Spleen (tissue), 11 donors: ENCODE measurements at regions not wholly inside any gene's neighbourhood (a gene's known extent, or its start where the extent isn't known, plus 50 kb on each side); places are given as distances from the start of the nearest gene placed in this dataset.
"Not testable (repeated sequence)": the region's sequence is repeated elsewhere in the genome, so short reads cannot be mapped to it uniquely, and the experiment has no call there.

ENCODE experiments used
- DNase-seq: peaks from one replicate; pipeline ENCODE4 v3.0.0-alpha.2; 2020
- H3K27ac ChIP-seq, 8 donors: fragments of 200-600 bp; sonication (generic) in 7 of 8; 1 replicate in 4 of 8; 2 replicates in 4 of 8; pipeline versions ENCODE4 v1.5.0 to v1.8.0; 2016 to 2021; ENCODE audit warnings: inconsistent platforms in 4 of 8, mild to moderate bottlenecking in 4 of 8, moderate library complexity in 1 of 8
- H3K27me3 ChIP-seq, 7 donors: fragments of 200-600 bp; sonication (generic) in 6 of 7; replicated peaks in 1 of 7; 1 replicate in 4 of 7; 2 replicates in 3 of 7; pipeline versions ENCODE4 v1.5.0 to v1.8.0; 2016 to 2021; ENCODE audit warnings: inconsistent platforms in 3 of 7, mild to moderate bottlenecking in 1 of 7
- H3K36me3 ChIP-seq, 6 donors: fragments of 200-600 bp; sonication (generic) in 5 of 6; 1 replicate in 4 of 6; 2 replicates in 2 of 6; pipeline versions ENCODE4 v1.5.0 to v1.8.0; 2016 to 2021; ENCODE audit warnings: inconsistent platforms in 2 of 6
- H3K4me1 ChIP-seq, 6 donors: fragments of 200-600 bp; sonication (generic) in 5 of 6; 1 replicate in 3 of 6; 2 replicates in 3 of 6; pipeline versions ENCODE4 v1.5.0 to v1.8.0; 2016 to 2021; ENCODE audit warnings: inconsistent platforms in 3 of 6
- H3K4me3 ChIP-seq, 8 donors: fragments of 200-600 bp; sonication (generic) in 7 of 8; 1 replicate in 4 of 8; 2 replicates in 4 of 8; pipeline versions ENCODE4 v1.5.0 to v1.8.0; 2016 to 2021; ENCODE audit warnings: inconsistent platforms in 4 of 8, mild to moderate bottlenecking in 4 of 8, moderate library complexity in 2 of 8
- H3K9me3 ChIP-seq, 8 donors: fragments of 200-600 bp; sonication (generic) in 7 of 8; 1 replicate in 4 of 8; 2 replicates in 4 of 8; pipeline versions ENCODE4 v1.5.0 to v1.8.0; 2016 to 2021; ENCODE audit warnings: inconsistent platforms in 4 of 8
- POLR2A ChIP-seq, 3 donors: fragments of 450-650 bp; IDR thresholded peaks; one replicate each; pipeline ENCODE4 v1.5.1; 2017; ENCODE audit warnings: antibody characterized with exemption in 3 of 3, mild to moderate bottlenecking in 1 of 3
- POLR2AphosphoS5 ChIP-seq, 3 donors: sonication (generic); formaldehyde crosslinking; IDR thresholded peaks; one replicate each; pipeline ENCODE4 v1.5.1; 2017; ENCODE audit warnings: antibody characterized with exemption in 3 of 3
- WGBS, 5 donors: extraction: QIAGEN DNeasy Blood & Tissue Kit in 3 of 5; methylation state at CpG; one replicate each; pipeline versions ENCODE4 v1.1.5 to v1.1.7; 2013 to 2018; 5-methylcytosine and 5-hydroxymethylcytosine counted together
- intact Hi-C: fragments of 100-400 bp; cut with DNase I; formaldehyde crosslinking; loops from one replicate; pipeline ENCODE4 v1.15.0; 2023; ENCODE audit warnings: low total_unique reads
- TF ChIP-seq, protein P1 (sequence below), 11 experiments: fragments of 200-600 bp in 7 of 11; fragments of 450-650 bp in 4 of 11; sonication (generic) in 4 of 11; IDR thresholded peaks in 8 of 11; conservative IDR thresholded peaks in 3 of 11; 1 replicate in 7 of 11; 2 replicates in 4 of 11; pipeline versions ENCODE4 v1.4.0 to v1.8.0; 2016 to 2021; ENCODE audit warnings: antibody characterized with exemption in 11 of 11, inconsistent platforms in 4 of 11, mild to moderate bottlenecking in 1 of 11
- donor health status: healthy with polysubstance abuse.
- donor health status: DM: no; HTN: no; CAD: no; lungs with moderate emphysema.
- donor health status: DM: no; HTN: no; CAD: no.
- donor health status: Bipolar disorder and iron deficiency.
- donor health status: healthy.
- donor health status: DM: no; HTN: no; CAD: no.
- donor health status: DM: yes; HTN: yes; CAD: no.

DNA sequence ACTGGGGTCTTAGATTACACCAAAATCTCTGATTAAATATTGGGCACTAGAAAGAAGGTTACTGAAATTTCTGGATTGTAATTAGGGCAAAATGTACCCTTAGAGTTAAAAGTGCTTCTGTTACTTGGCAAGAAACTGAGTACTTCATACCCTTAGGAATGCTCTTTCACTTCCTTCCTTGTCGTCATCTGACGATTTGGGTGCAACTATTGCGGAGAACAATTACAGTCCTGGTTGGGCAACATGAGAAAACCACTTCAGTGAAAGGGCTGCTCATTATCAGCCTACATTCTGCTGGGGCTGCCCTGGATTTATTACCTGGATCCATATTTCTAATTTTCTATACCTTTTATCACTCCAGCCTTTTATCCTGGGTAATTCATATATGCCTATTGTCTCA is 348.5 kb upstream of the MDGA2 start:
- 44 to 65% (median 57%) methylated on average over 3 of the region's 3 CpGs for WGBS, 5 donors
- no peak overlapping the region for H3K4me3 ChIP-seq
- TF ChIP-seq POLR2AphosphoS5 (IDR thresholded peaks at IDR 0.05), result no peak
- no peak for TF ChIP-seq POLR2A (IDR thresholded peaks at IDR 0.05)
- TF ChIP-seq, protein P1, sequence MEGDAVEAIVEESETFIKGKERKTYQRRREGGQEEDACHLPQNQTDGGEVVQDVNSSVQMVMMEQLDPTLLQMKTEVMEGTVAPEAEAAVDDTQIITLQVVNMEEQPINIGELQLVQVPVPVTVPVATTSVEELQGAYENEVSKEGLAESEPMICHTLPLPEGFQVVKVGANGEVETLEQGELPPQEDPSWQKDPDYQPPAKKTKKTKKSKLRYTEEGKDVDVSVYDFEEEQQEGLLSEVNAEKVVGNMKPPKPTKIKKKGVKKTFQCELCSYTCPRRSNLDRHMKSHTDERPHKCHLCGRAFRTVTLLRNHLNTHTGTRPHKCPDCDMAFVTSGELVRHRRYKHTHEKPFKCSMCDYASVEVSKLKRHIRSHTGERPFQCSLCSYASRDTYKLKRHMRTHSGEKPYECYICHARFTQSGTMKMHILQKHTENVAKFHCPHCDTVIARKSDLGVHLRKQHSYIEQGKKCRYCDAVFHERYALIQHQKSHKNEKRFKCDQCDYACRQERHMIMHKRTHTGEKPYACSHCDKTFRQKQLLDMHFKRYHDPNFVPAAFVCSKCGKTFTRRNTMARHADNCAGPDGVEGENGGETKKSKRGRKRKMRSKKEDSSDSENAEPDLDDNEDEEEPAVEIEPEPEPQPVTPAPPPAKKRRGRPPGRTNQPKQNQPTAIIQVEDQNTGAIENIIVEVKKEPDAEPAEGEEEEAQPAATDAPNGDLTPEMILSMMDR (IDR thresholded peaks at IDR 0.05 in 8 of 11, conservative IDR thresholded peaks at IDR 0.05 in 3 of 11), result no peak
- peaks cover 0 to 16% (median 0%) of the 10 kb centered on the region in 8 donors for H3K9me3 ChIP-seq
- DNase-seq, result no peak
- no peak overlapping the region for H3K27ac ChIP-seq
- H3K27me3 ChIP-seq, result no peaks in the 10 kb centered on the region
- H3K36me3 ChIP-seq, result no peaks in the 10 kb centered on the region
- intact Hi-C loops, result no loop called here
- no peaks in the 10 kb centered on the region for H3K4me1 ChIP-seq

DNA sequence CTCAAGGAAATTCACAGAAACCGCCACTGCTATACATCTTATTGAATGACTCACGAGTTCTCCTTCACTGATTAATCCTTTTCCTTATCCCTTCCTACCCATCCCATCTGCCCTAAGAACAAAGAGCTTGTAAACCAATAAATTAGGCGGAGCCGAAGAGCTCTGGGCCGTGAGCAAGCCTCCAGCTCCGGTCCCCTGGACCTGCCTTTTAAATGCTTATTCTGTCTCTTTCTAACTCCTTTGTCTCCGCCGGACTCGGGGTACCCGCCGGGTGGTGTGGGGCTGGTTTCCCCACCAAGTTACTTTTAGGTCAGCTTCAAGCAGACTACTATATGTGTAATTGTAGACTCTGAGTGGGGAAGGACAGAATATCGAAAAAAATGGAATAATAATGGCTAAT is 336.1 kb upstream of the MDGA2 start:
- 57 to 72% (median 65%) methylated on average over 12 of the region's 12 CpGs for WGBS, 5 donors
- intact Hi-C loops, DNase-seq: not testable (repeated sequence)

DNA sequence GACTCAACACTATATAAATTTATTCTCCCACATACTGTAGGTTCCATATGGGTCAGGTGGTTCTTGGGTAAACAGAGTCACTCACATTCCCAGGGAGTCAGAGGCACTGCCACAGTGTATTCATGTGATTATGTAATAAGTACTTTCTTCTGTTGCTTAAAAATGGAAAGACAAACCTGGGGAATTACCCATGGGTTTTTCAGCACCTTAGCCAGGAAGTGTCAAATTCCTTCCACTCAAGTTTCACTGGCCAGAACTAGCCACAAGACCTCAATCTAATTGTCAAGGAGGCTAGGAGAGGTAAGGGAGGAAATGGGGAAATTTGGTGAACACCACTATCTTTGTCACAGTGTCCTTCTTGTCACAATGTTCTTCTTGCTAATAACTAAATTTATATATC is 333.2 kb upstream of the MDGA2 start:
- no peaks in the 10 kb centered on the region for H3K27me3 ChIP-seq
- H3K9me3 ChIP-seq, result peaks cover 0 to 7% (median 0%) of the 10 kb centered on the region in 8 donors
- no peaks in the 10 kb centered on the region for H3K4me1 ChIP-seq
- H3K36me3 ChIP-seq, result no peaks in the 10 kb centered on the region
- no peak overlapping the region for H3K27ac ChIP-seq
- H3K4me3 ChIP-seq, result no peak overlapping the region
- TF ChIP-seq POLR2AphosphoS5 (IDR thresholded peaks at IDR 0.05) (no peak), POLR2A (IDR thresholded peaks at IDR 0.05) (no peak)
- TF ChIP-seq, protein P1 (IDR thresholded peaks at IDR 0.05 in 8 of 11, conservative IDR thresholded peaks at IDR 0.05 in 3 of 11), result no peak
- DNase-seq, result no peak
- intact Hi-C loops, result no loop called here

More for the DNA sequence above, 336.1 kb upstream of the MDGA2 start:
- H3K27me3 ChIP-seq, H3K27ac ChIP-seq, H3K4me3 ChIP-seq, H3K36me3 ChIP-seq, H3K4me1 ChIP-seq: not testable (repeated sequence)
- H3K9me3 ChIP-seq, result peaks cover 0 to 12% (median 0%) of the 10 kb centered on the region in 8 donors

DNA sequence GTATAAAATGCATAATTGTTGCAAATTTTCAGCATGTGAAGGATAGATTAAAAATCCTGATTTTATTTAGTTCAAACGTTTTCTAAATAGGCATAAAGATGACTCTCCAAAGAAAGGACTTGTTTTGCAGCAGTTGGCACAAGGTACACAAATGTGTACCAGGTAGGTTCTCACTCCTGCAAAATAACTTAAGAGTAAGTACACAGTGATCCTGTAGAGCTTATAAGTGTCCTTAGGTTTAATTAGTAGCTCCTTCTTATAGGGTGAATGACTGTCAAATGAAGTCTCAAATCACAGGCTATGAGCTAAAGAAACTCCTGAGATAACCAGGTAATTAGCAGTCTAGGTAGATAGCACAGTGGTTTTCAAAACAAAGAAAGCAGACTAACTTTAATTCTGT is 330.6 kb upstream of the MDGA2 start:
- peaks cover 0 to 3% (median 0%) of the 10 kb centered on the region in 8 donors for H3K9me3 ChIP-seq
- H3K27me3 ChIP-seq, result no peaks in the 10 kb centered on the region
- no peak overlapping the region for H3K4me3 ChIP-seq
- DNase-seq, result no peak
- H3K27ac ChIP-seq, result no peak overlapping the region
- intact Hi-C loops, result no loop called here
- H3K36me3 ChIP-seq, result no peaks in the 10 kb centered on the region
- no peaks in the 10 kb centered on the region for H3K4me1 ChIP-seq
- WGBS, 5 donors, result 27 to 58% (median 41%) methylated on average over 1 of the region's 1 CpG
- TF ChIP-seq POLR2AphosphoS5 (IDR thresholded peaks at IDR 0.05) (no peak), POLR2A (IDR thresholded peaks at IDR 0.05) (no peak)
- TF ChIP-seq, protein P1 (IDR thresholded peaks at IDR 0.05 in 8 of 11, conservative IDR thresholded peaks at IDR 0.05 in 3 of 11), result no peak

DNA sequence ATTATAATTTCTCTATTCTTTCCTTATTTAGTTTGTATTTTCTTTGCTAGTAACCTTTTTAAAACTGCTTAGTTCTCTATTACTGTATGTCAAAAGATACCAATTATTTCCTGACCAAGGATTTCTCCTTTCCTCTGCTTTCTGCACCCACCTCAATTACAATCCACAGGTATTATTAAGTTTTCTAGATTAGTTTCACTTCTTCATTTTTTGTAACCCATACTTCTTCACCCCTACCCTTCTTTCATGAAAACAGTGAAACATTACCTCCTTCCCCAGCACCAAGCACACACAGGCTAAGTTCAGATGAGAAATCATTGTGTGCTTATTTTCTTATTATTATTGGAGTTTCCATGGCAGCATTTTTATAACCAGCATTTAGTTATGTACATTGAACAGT is 318.5 kb upstream of the MDGA2 start:
- Histone ChIP-seq H3K27me3 (no peaks in the 10 kb centered on the region), H3K9me3 (peaks cover 0 to 3% (median 0%) of the 10 kb centered on the region in 8 donors), H3K27ac (no peak overlapping the region), H3K4me1 (no peaks in the 10 kb centered on the region), H3K36me3 (no peaks in the 10 kb centered on the region), H3K4me3 (no peak overlapping the region)
- DNase-seq, result no peak
- TF ChIP-seq POLR2AphosphoS5 (IDR thresholded peaks at IDR 0.05), result no peak
- TF ChIP-seq POLR2A (IDR thresholded peaks at IDR 0.05), result no peak
- TF ChIP-seq, protein P1 (IDR thresholded peaks at IDR 0.05 in 8 of 11, conservative IDR thresholded peaks at IDR 0.05 in 3 of 11), result no peak
- intact Hi-C loops, result no loop called here
